ENCODE measurements at regions not wholly inside any gene's neighbourhood (a gene's known extent, or its start where the extent isn't known, plus 50 kb on each side); places are given as distances from the start of the nearest gene placed in this dataset.

DNA sequence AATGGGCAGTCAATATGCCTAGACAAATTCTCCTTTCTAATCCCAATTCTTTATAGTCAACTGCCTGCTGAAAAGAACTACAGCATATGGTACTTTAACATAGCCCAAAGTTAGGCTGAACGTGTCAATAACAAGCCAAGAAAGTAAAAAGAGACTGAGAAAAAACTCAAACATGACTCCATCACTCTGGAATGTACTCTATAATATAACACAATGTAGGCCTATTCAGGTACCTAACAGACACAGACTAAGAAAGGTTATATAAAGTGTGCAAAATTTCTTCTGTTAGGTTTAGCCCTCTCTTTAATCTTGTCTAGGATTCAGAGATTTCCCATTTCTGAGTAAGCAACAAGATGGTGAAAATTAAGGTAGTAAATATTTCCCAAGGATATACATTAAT is 209.7 kb upstream of the PRR16 start:
- Histone ChIP-seq H3K4me3 (no peak overlapping the region), H3K36me3 (replicated peaks in 1 of 2) (no peaks in the 10 kb centered on the region), H3K27me3 (no peaks in the 10 kb centered on the region), H3K9me3 (replicated peaks in 1 of 3) (no peaks in the 10 kb centered on the region), H3K4me1 (replicated peaks in 1 of 2) (peaks cover 0 to 7% of the 10 kb centered on the region in 2 donors), H3K27ac (no peak overlapping the region)
- no peak for TF ChIP-seq POLR2A (IDR thresholded peaks at IDR 0.05)
- TF ChIP-seq, protein P1, sequence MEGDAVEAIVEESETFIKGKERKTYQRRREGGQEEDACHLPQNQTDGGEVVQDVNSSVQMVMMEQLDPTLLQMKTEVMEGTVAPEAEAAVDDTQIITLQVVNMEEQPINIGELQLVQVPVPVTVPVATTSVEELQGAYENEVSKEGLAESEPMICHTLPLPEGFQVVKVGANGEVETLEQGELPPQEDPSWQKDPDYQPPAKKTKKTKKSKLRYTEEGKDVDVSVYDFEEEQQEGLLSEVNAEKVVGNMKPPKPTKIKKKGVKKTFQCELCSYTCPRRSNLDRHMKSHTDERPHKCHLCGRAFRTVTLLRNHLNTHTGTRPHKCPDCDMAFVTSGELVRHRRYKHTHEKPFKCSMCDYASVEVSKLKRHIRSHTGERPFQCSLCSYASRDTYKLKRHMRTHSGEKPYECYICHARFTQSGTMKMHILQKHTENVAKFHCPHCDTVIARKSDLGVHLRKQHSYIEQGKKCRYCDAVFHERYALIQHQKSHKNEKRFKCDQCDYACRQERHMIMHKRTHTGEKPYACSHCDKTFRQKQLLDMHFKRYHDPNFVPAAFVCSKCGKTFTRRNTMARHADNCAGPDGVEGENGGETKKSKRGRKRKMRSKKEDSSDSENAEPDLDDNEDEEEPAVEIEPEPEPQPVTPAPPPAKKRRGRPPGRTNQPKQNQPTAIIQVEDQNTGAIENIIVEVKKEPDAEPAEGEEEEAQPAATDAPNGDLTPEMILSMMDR (IDR thresholded peaks at IDR 0.05): no peak
- intact Hi-C loops (cut with DNase I): no loop called here
- 64 to 83% (median 72%) methylated on average over 1 of the region's 1 CpG for WGBS, 4 donors
- DNase-seq: no peak

DNA sequence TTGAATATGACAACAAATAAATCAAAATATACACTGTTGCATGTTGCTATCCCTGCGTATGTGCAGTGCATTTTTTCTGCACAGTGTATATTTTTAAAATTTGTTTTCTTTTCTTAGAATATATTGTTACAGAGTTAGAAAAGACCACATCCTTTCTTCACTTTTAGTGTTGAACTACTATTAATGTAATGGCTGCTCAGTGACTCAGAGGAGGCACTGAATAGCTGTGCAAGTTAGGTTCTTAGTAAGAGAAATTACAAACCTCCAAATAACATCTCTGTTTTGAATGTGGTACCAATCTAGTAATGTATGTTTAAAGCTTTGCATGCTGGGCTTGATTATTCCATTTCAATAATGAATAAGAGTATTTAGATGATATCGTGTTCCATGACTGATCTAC is 208.9 kb upstream of the PRR16 start:
- TF ChIP-seq, protein P1 (IDR thresholded peaks at IDR 0.05): no peak
- TF ChIP-seq POLR2A (IDR thresholded peaks at IDR 0.05): no peak
- no peak overlapping the region for H3K4me3 ChIP-seq
- H3K36me3 ChIP-seq (replicated peaks in 1 of 2): no peaks in the 10 kb centered on the region
- intact Hi-C loops (cut with DNase I): no loop called here
- DNase-seq: no peak
- 41 to 92% (median 60%) methylated on average over 2 of the region's 2 CpGs for WGBS, 4 donors
- H3K27me3 ChIP-seq: no peaks in the 10 kb centered on the region
- H3K4me1 ChIP-seq (replicated peaks in 1 of 2): peaks cover 0 to 7% of the 10 kb centered on the region in 2 donors
- H3K27ac ChIP-seq: no peak overlapping the region
- H3K9me3 ChIP-seq (replicated peaks in 1 of 3): no peaks in the 10 kb centered on the region

DNA sequence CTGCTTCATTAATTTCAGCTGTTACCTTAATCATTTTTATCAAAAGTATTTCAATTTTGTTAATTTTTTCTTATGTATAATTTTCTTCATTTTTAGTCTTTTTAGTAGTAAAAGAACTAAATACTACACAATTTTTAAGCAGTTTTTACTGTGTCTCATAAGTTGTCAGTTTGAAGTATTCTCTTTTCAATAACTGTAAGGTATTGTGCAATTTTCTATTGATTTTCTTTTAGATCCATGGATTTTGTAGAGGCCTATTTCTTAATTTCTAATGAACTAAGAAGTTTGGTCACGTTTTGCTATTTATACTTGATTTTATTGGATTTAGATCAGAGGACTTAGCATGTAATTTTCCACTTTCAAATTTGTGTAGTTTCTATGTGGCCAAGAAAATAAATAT is 207.7 kb upstream of the PRR16 start:
- Histone ChIP-seq H3K27me3 (no peaks in the 10 kb centered on the region), H3K9me3 (replicated peaks in 1 of 3) (no peaks in the 10 kb centered on the region), H3K27ac (no peak overlapping the region), H3K36me3 (replicated peaks in 1 of 2) (no peaks in the 10 kb centered on the region), H3K4me1 (replicated peaks in 1 of 2) (peaks cover 0 to 7% of the 10 kb centered on the region in 2 donors), H3K4me3 (no peak overlapping the region)
- TF ChIP-seq, protein P1 (IDR thresholded peaks at IDR 0.05): no peak
- no peak for TF ChIP-seq POLR2A (IDR thresholded peaks at IDR 0.05)
- WGBS, 4 donors: 45 to 60% (median 48%) methylated on average over 1 of the region's 1 CpG
- intact Hi-C loops (cut with DNase I): no loop called here
- DNase-seq: no peak

DNA sequence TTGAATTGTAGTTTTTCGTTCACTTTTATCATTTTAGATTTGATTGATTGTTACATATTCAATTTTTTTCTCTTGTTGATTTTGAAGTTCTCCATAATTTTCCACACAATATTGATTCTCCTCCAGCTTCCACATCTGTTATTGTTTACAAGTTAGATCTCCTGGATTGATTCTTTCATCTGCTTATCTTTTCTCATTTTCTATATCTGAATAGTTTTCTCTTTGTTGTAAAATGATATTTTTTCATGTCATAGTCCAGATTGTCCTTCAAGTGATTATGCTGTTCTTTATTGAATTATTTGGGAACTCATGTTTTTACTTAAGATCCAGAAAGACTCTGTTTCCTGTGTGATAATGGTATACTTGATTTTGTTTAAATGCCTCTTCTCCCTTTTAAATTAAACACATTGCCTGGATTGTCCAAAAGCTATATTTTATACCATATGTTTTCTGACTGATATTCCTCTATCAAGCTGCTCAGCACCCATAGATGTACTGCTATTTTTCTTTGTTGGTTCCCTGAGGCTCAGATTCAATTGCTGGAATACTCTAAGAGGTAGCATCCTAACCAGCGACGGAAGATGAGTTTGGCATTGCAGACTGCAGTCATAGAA is 206.6 kb upstream of the PRR16 start:
- Histone ChIP-seq H3K27me3 (no peaks in the 10 kb centered on the region), H3K4me1 (replicated peaks in 1 of 2) (peaks cover 0 to 7% of the 10 kb centered on the region in 2 donors), H3K4me3 (no peak overlapping the region), H3K27ac (peak overlapping the region in 2 of 5 donors; percentile 34 to 64), H3K9me3 (replicated peaks in 1 of 3) (no peaks in the 10 kb centered on the region), H3K36me3 (replicated peaks in 1 of 2) (no peaks in the 10 kb centered on the region)
- intact Hi-C loops (cut with DNase I): no loop called here
- 50 to 75% (median 57%) methylated on average over 3 of the region's 3 CpGs for WGBS, 4 donors
- TF ChIP-seq POLR2A (IDR thresholded peaks at IDR 0.05): no peak
- TF ChIP-seq, protein P1 (IDR thresholded peaks at IDR 0.05): no peak
- no peak for DNase-seq
